GM21526 (cell line): ENCODE measurements at regions not wholly inside any gene's neighbourhood (a gene's known extent, or its start where the extent isn't known, plus 50 kb on each side); places are given as distances from the start of the nearest gene placed in this dataset.
"Not testable (repeated sequence)": the region's sequence is repeated elsewhere in the genome, so short reads cannot be mapped to it uniquely, and the experiment has no call there.

Experiments
- ATAC-seq: cut with Tn5 transposase; IDR thresholded peaks from one replicate; pipeline ENCODE4 v1.9.1; 2021; ENCODE audit warnings: moderate library complexity; ENCODE audit not compliant: unreplicated experiment, low FRiP score

GRCh38 chr3:77707281-77707680 is 667.4 kb downstream of the ROBO2 start:
- ATAC-seq = no peak

- no peak for ATAC-seq
Observed at GRCh38 chr3:77709155-77709554, 669.3 kb downstream of the ROBO2 start.

GRCh38 chr3:77718311-77718710 is 678.4 kb downstream of the ROBO2 start:
- ATAC-seq = no peak

GRCh38 chr3:77720460-77720971 is 680.6 kb downstream of the ROBO2 start:
- ATAC-seq = no peak

GRCh38 chr3:77726517-77726916 is 686.6 kb downstream of the ROBO2 start:
- no peak for ATAC-seq

GRCh38 chr3:77746048-77746447 is 706.1 kb downstream of the ROBO2 start:
- ATAC-seq = no peak

GRCh38 chr3:77746892-77747291 is 707.0 kb downstream of the ROBO2 start:
- no peak for ATAC-seq

- not testable (repeated sequence) for ATAC-seq
Observed at GRCh38 chr3:77756397-77756975, 716.6 kb downstream of the ROBO2 start.

- no peak for ATAC-seq
Observed at GRCh38 chr3:77772459-77772858, 732.6 kb downstream of the ROBO2 start.

- ATAC-seq = no peak
Observed at GRCh38 chr3:77773084-77773483, 733.2 kb downstream of the ROBO2 start.

GRCh38 chr3:77780278-77780996 is 740.5 kb downstream of the ROBO2 start:
- no peak for ATAC-seq

GRCh38 chr3:77786216-77786615 is 746.3 kb downstream of the ROBO2 start:
- no peak for ATAC-seq

- no peak for ATAC-seq
Observed at GRCh38 chr3:77795013-77795412, 755.1 kb downstream of the ROBO2 start.

GRCh38 chr3:77799278-77799677 is 759.4 kb downstream of the ROBO2 start:
- no peak for ATAC-seq

- ATAC-seq = no peak
Observed at GRCh38 chr3:77800893-77801292, 761.0 kb downstream of the ROBO2 start.

GRCh38 chr3:77807312-77807711 is 767.4 kb downstream of the ROBO2 start:
- ATAC-seq = no peak

- ATAC-seq = no peak
Observed at GRCh38 chr3:77814845-77815244, 774.9 kb downstream of the ROBO2 start.

- no peak for ATAC-seq
Observed at GRCh38 chr3:77815467-77815866, 775.6 kb downstream of the ROBO2 start.

GRCh38 chr3:77816366-77816765 is 776.5 kb downstream of the ROBO2 start:
- ATAC-seq = no peak

- no peak for ATAC-seq
Observed at GRCh38 chr3:77825001-77825827, 785.3 kb downstream of the ROBO2 start.

- ATAC-seq = no peak
Observed at GRCh38 chr3:77835921-77836320, 796.0 kb downstream of the ROBO2 start.
